Breast epithelium (tissue), 4 donors: ENCODE measurements at regions not wholly inside any gene's neighbourhood (a gene's known extent, or its start where the extent isn't known, plus 50 kb on each side); places are given as distances from the start of the nearest gene placed in this dataset.

Experiments used
- DNase-seq, 2 donors: peaks; one replicate each; pipeline ENCODE4 v3.0.0-alpha.2; 2019; ENCODE audit warnings: low spot score in 2 of 2
- H3K27ac ChIP-seq, 2 donors: fragments of 200-600 bp; sonication (generic) in 1 of 2; one replicate each; pipeline ENCODE4 v1.5.1; 2016 to 2019; ENCODE audit warnings: mild to moderate bottlenecking in 1 of 2
- H3K27me3 ChIP-seq, 2 donors: fragments of 200-600 bp; sonication (generic) in 1 of 2; one replicate each; pipeline versions ENCODE4 v1.5.1 to v1.6.0; 2017 to 2019; ENCODE audit warnings: control low read depth in 1 of 2, mild to moderate bottlenecking in 1 of 2
- H3K36me3 ChIP-seq: fragments of 200-600 bp; one replicate; pipeline ENCODE4 v1.5.1; 2019
- H3K4me1 ChIP-seq, 2 donors: fragments of 200-600 bp; sonication (generic); one replicate each; pipeline ENCODE4 v1.5.1; 2016 to 2019; ENCODE audit warnings: control low read depth in 1 of 2
- H3K4me3 ChIP-seq, 3 donors: fragments of 200-600 bp; sonication (generic); 1 replicate in 2 of 3; 2 replicates in 1 of 3; pipeline ENCODE4 v1.5.1; 2016 to 2019; ENCODE audit warnings: mild to moderate bottlenecking in 3 of 3, moderate library complexity in 2 of 3
- H3K9me3 ChIP-seq, 2 donors: fragments of 200-600 bp; sonication (generic) in 1 of 2; one replicate each; pipeline ENCODE4 v1.5.1; 2016 to 2019; ENCODE audit warnings: control low read depth in 1 of 2
- POLR2A ChIP-seq: fragments of 450-650 bp; IDR thresholded peaks from one replicate; pipeline ENCODE4 v1.6.1; 2016; ENCODE audit warnings: antibody characterized with exemption, mild to moderate bottlenecking, moderate library complexity
- POLR2AphosphoS5 ChIP-seq, 3 donors: sonication (generic); formaldehyde crosslinking; IDR thresholded peaks; one replicate each; pipeline ENCODE4 v1.6.1; 2017; ENCODE audit warnings: antibody characterized with exemption in 3 of 3
- intact Hi-C: fragments of 100-400 bp; cut with DNase I; formaldehyde crosslinking; loops from one replicate; pipeline ENCODE4 v1.15.1; 2023; ENCODE audit warnings: low total_unique reads
- TF ChIP-seq, protein P1 (sequence below), 3 donors: fragments of 450-650 bp; IDR thresholded peaks; one replicate each; pipeline ENCODE4 v1.5.1; 2016 to 2017; ENCODE audit warnings: antibody characterized with exemption in 3 of 3, mild to moderate bottlenecking in 3 of 3, moderate library complexity in 3 of 3

DNA sequence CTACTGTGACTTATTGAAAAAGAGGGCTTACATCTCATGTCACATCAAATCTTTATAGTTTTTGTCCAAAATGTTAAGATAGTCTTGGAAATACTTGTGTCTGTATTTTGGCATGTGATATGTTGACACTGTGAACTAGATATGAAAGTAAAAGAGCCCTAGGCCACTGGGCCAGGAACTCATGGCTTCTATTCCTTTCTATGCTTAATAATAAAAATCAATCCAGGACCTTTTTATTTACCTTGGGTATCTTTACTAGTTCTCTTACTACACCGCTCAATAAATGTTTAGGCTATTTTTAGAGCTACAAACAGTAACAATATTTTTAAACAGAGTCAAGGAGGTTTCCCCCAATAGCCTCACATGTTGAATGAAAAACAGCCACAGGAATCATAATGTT is 348.6 kb upstream of the SLC24A2 start:
- TF ChIP-seq POLR2A (no peak), POLR2AphosphoS5 (IDR thresholded peaks at IDR 0.05) (no peak)
- TF ChIP-seq, protein P1, sequence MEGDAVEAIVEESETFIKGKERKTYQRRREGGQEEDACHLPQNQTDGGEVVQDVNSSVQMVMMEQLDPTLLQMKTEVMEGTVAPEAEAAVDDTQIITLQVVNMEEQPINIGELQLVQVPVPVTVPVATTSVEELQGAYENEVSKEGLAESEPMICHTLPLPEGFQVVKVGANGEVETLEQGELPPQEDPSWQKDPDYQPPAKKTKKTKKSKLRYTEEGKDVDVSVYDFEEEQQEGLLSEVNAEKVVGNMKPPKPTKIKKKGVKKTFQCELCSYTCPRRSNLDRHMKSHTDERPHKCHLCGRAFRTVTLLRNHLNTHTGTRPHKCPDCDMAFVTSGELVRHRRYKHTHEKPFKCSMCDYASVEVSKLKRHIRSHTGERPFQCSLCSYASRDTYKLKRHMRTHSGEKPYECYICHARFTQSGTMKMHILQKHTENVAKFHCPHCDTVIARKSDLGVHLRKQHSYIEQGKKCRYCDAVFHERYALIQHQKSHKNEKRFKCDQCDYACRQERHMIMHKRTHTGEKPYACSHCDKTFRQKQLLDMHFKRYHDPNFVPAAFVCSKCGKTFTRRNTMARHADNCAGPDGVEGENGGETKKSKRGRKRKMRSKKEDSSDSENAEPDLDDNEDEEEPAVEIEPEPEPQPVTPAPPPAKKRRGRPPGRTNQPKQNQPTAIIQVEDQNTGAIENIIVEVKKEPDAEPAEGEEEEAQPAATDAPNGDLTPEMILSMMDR (IDR thresholded peaks at IDR 0.05), result no peak
- no peaks in the 10 kb centered on the region for H3K27me3 ChIP-seq
- no peak for DNase-seq
- H3K4me3 ChIP-seq, result no peak overlapping the region
- H3K36me3 ChIP-seq, result no peaks in the 10 kb centered on the region
- H3K9me3 ChIP-seq, result no peaks in the 10 kb centered on the region
- no peaks in the 10 kb centered on the region for H3K4me1 ChIP-seq
- H3K27ac ChIP-seq, result no peak overlapping the region
- intact Hi-C loops, result no loop called here

DNA sequence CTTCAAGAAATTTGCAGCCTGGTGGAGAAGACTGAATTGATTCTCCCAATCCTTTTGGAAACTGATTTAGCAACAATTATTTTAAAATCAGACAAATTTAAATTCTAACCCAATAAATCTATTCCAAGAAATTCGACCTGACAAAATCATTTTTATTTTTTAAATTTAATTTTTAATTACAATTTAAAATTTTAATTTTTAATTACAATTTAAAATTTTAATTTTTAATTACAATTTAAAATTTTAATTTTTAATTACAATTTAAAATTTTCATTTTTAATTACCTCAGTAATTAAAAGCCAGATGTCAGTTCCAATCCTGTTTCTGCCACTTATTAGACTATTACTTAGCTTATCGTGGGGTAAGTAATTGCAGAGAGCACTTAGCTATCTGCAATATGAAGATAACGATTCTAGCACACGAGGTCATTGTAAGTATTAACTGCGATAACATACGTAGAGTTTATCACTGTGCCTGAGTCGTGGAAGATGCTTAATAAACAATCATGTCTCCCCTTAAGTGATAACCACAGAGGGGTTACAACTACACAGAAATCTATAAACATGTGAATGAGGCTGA is 346.4 kb upstream of the SLC24A2 start:
- no peak for TF ChIP-seq POLR2AphosphoS5 (IDR thresholded peaks at IDR 0.05)
- TF ChIP-seq, protein P1 (IDR thresholded peaks at IDR 0.05), result no peak
- H3K27ac ChIP-seq, result no peak overlapping the region
- H3K36me3 ChIP-seq, result no peaks in the 10 kb centered on the region
- no peak overlapping the region for H3K4me3 ChIP-seq
- no peaks in the 10 kb centered on the region for H3K9me3 ChIP-seq
- H3K27me3 ChIP-seq, result no peaks in the 10 kb centered on the region
- no peak for DNase-seq
- no peaks in the 10 kb centered on the region for H3K4me1 ChIP-seq
- intact Hi-C loops, result no loop called here

DNA sequence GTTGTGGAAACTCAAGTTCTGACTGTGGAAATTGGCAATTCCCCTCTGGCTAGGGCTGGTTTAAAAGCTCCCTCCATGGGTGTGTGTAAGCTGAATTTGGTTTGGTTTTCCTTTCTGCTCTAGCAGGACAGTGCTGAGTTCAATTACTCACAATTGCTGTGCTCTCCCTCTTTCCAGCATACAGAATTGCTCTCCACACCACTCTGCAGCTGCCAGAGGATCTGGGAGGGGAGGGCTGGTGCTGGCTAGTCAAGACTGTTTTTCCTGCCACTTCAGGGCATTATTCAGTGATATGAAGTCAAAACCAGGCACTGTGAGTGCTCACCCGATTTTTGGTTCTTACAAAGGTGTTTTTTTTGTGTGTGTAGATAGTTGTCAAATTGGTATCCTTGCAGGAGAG is 336.9 kb upstream of the SLC24A2 start:
- no peak overlapping the region for H3K4me3 ChIP-seq
- DNase-seq, result no peak
- no peaks in the 10 kb centered on the region for H3K36me3 ChIP-seq
- no peaks in the 10 kb centered on the region for H3K27me3 ChIP-seq
- no peak for TF ChIP-seq POLR2AphosphoS5 (IDR thresholded peaks at IDR 0.05)
- TF ChIP-seq, protein P1 (IDR thresholded peaks at IDR 0.05), result no peak
- TF ChIP-seq POLR2A, result no peak
- intact Hi-C loops, result no loop called here
- H3K27ac ChIP-seq, result no peak overlapping the region
- no peaks in the 10 kb centered on the region for H3K9me3 ChIP-seq
- H3K4me1 ChIP-seq, result no peaks in the 10 kb centered on the region

DNA sequence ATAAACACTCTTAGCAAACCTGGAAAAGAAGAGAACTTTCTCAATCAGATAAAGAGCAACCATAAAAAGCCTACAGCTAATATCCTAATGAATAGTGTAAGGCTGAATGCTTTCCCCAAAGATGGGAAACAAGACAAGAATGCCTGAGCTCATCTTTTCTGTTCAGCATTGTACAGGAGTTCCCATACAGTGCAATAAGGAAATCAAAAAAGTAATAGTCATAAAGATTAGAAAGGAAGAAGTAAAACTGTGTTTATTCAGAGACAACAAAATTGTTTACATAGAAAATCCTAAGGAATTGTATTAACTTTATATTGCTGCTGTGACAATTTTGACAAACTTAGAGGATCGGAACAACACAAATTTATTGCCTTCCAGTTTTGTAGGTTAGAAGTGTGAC is 330.7 kb upstream of the SLC24A2 start:
- Histone ChIP-seq H3K36me3 (no peaks in the 10 kb centered on the region), H3K9me3 (peaks cover 0 to 7% of the 10 kb centered on the region in 2 donors), H3K4me3 (no peak overlapping the region), H3K4me1 (peaks cover 0 to 4% of the 10 kb centered on the region in 2 donors), H3K27me3 (no peaks in the 10 kb centered on the region), H3K27ac (no peak overlapping the region)
- TF ChIP-seq POLR2A (no peak), POLR2AphosphoS5 (IDR thresholded peaks at IDR 0.05) (no peak)
- TF ChIP-seq, protein P1 (IDR thresholded peaks at IDR 0.05), result no peak
- intact Hi-C loops, result no loop called here
- no peak for DNase-seq

DNA sequence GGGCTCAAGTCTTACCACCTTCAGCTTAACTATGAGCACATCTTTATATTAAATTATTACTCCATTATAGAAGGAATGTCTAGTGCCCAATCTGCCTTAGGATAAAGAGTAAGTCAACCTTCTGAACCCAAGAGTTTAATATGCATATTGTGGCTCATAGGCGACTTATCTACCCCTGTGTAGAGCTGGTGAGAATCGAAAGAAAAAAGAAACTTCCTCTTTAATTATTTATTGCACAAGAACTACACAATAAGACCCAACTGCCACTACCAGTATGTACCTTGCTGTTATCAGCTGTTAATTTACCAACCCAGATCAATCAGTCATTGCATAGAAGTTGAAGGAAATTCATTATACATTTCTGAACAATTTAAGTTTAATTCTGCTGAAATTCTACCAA is 329.1 kb upstream of the SLC24A2 start:
- Histone ChIP-seq H3K27me3 (no peaks in the 10 kb centered on the region), H3K4me1 (peaks cover 0 to 4% of the 10 kb centered on the region in 2 donors), H3K4me3 (no peak overlapping the region), H3K36me3 (no peaks in the 10 kb centered on the region), H3K9me3 (peaks cover 0 to 14% of the 10 kb centered on the region in 2 donors), H3K27ac (no peak overlapping the region)
- intact Hi-C loops, result no loop called here
- TF ChIP-seq POLR2A (no peak), POLR2AphosphoS5 (IDR thresholded peaks at IDR 0.05) (no peak)
- TF ChIP-seq, protein P1 (IDR thresholded peaks at IDR 0.05), result no peak
- DNase-seq, result no peak
